SHP77 treated with DMSO at 0.1 percent for 48 hours (cell line): ENCODE measurements at regions not wholly inside any gene's neighbourhood (a gene's known extent, or its start where the extent isn't known, plus 50 kb on each side); places are given as distances from the start of the nearest gene placed in this dataset.

ENCODE experiments used
- DNase-seq: peaks from one replicate; lab custom pipeline; 2025; lab: John Stamatoyannopoulos, UW

GRCh38 chr10:55160655-55161283 lies 359.7 kb upstream of the PCDH15 start:
- DNase-seq: no peak

GRCh38 chr10:55158633-55159032 lies 357.6 kb upstream of the PCDH15 start:
- no peak for DNase-seq

- no peak for DNase-seq
Observed at GRCh38 chr10:55146032-55146431, 345.0 kb upstream of the PCDH15 start.

- DNase-seq: no peak
Observed at GRCh38 chr10:55144001-55144400, 343.0 kb upstream of the PCDH15 start.

- no peak for DNase-seq
Observed at GRCh38 chr10:55141892-55142291, 340.9 kb upstream of the PCDH15 start.

- no peak for DNase-seq
Observed at GRCh38 chr10:55137063-55137462, 336.0 kb upstream of the PCDH15 start.

- no peak for DNase-seq
Observed at GRCh38 chr10:55104738-55105137, 303.7 kb upstream of the PCDH15 start.

- DNase-seq: no peak
Observed at GRCh38 chr10:55098452-55098851, 297.4 kb upstream of the PCDH15 start.

GRCh38 chr10:55091691-55092328 lies 290.8 kb upstream of the PCDH15 start:
- no peak for DNase-seq

- DNase-seq: no peak
Observed at GRCh38 chr10:55078121-55078520, 277.1 kb upstream of the PCDH15 start.

- no peak for DNase-seq
Observed at GRCh38 chr10:55065185-55065584, 264.2 kb upstream of the PCDH15 start.

- DNase-seq: no peak
Observed at GRCh38 chr10:55063811-55064210, 262.8 kb upstream of the PCDH15 start.

GRCh38 chr10:55062349-55062748 lies 261.3 kb upstream of the PCDH15 start:
- no peak for DNase-seq

GRCh38 chr10:55058800-55059199 lies 257.8 kb upstream of the PCDH15 start:
- no peak for DNase-seq

- no peak for DNase-seq
Observed at GRCh38 chr10:55051515-55051914, 250.5 kb upstream of the PCDH15 start.

GRCh38 chr10:55048830-55049498 lies 247.9 kb upstream of the PCDH15 start:
- no peak for DNase-seq

GRCh38 chr10:55043540-55043939 lies 242.5 kb upstream of the PCDH15 start:
- DNase-seq: no peak

GRCh38 chr10:55033061-55033460 lies 232.0 kb upstream of the PCDH15 start:
- no peak for DNase-seq

- no peak for DNase-seq
Observed at GRCh38 chr10:55024713-55025112, 223.7 kb upstream of the PCDH15 start.

- no peak for DNase-seq
Observed at GRCh38 chr10:55019439-55019838, 218.4 kb upstream of the PCDH15 start.

- no peak for DNase-seq
Observed at GRCh38 chr10:55013318-55013717, 212.3 kb upstream of the PCDH15 start.

GRCh38 chr10:55002420-55002819 lies 201.4 kb upstream of the PCDH15 start:
- no peak for DNase-seq

GRCh38 chr10:55001422-55001821 lies 200.4 kb upstream of the PCDH15 start:
- no peak for DNase-seq

GRCh38 chr10:54993148-54993547 lies 192.1 kb upstream of the PCDH15 start:
- no peak for DNase-seq
